CD4-positive, alpha-beta memory T cell (primary cell): ENCODE measurements at regions not wholly inside any gene's neighbourhood (a gene's known extent, or its start where the extent isn't known, plus 50 kb on each side); places are given as distances from the start of the nearest gene placed in this dataset.

Experiments used
- CTCF ChIA-PET: fragments of 350-600 bp; sonication (Branson Sonifier 250); formaldehyde crosslinking; loops from one replicate; lab custom pipeline; 2021; ENCODE audit warnings: inconsistent platforms; ENCODE audit not compliant: partially characterized antibody; lab: Charles Lee
- POLR2A ChIA-PET: fragments of 350-600 bp; sonication (Branson Sonifier 250); formaldehyde crosslinking; loops from one replicate; lab custom pipeline; 2021; ENCODE audit not compliant: partially characterized antibody; lab: Charles Lee
- DNase-seq, 5 donors: peaks; one replicate each; pipeline versions ENCODE4 v3.0.0 to v3.0.0-alpha.2; 2020 to 2022; ENCODE audit warnings: mixed read lengths in 1 of 5
- H3K27ac ChIP-seq: one replicate; pipeline ENCODE4 v1.7.0; 2013; ENCODE audit warnings: low read depth, low read length
- H3K27me3 ChIP-seq: 2 replicates; pipeline ENCODE4 v1.7.0; 2013; ENCODE audit warnings: mild to moderate bottlenecking, low read length, moderate library complexity; ENCODE audit not compliant: insufficient read depth
- H3K36me3 ChIP-seq: 2 replicates; pipeline ENCODE4 v1.7.0; 2013; ENCODE audit warnings: mild to moderate bottlenecking, low read length, moderate library complexity; ENCODE audit not compliant: insufficient read depth
- H3K4me1 ChIP-seq: 2 replicates; pipeline ENCODE4 v1.7.0; 2013; ENCODE audit warnings: mild to moderate bottlenecking, low read length, moderate library complexity; ENCODE audit not compliant: insufficient read depth
- H3K4me3 ChIP-seq, 2 donors: one replicate each; pipeline ENCODE4 v1.7.0; 2013; ENCODE audit warnings: low read length in 2 of 2, mild to moderate bottlenecking in 1 of 2
- H3K9me3 ChIP-seq, 2 donors: one replicate each; pipeline ENCODE4 v1.7.0; 2013; ENCODE audit warnings: low read length in 2 of 2, control low read depth in 1 of 2; ENCODE audit not compliant: control insufficient read depth in 1 of 2
- H3K27ac Mint-ChIP-seq, 7 donors: one replicate each; pipeline ENCODE4 v1.8.0; 2020 to 2021; ENCODE audit warnings: mixed read lengths in 7 of 7, mild to moderate bottlenecking in 6 of 7, inconsistent platforms in 3 of 7, moderate library complexity in 3 of 7
- H3K27me3 Mint-ChIP-seq, 2 donors: one replicate each; pipeline ENCODE4 v1.8.0; 2020 to 2021; ENCODE audit warnings: mixed read lengths in 2 of 2
- H3K36me3 Mint-ChIP-seq, 2 donors: one replicate each; pipeline ENCODE4 v1.8.0; 2020 to 2021; ENCODE audit warnings: mixed read lengths in 2 of 2, inconsistent platforms in 1 of 2, mild to moderate bottlenecking in 1 of 2
- H3K4me1 Mint-ChIP-seq, 4 donors: one replicate each; pipeline ENCODE4 v1.8.0; 2020 to 2021; ENCODE audit warnings: mixed read lengths in 4 of 4, mild to moderate bottlenecking in 1 of 4
- H3K4me3 Mint-ChIP-seq, 8 donors: one replicate each; pipeline ENCODE4 v1.8.0; 2020 to 2021; ENCODE audit warnings: mixed read lengths in 8 of 8, mild to moderate bottlenecking in 7 of 8, moderate library complexity in 6 of 8, inconsistent platforms in 3 of 8
- H3K9me3 Mint-ChIP-seq, 8 donors: one replicate each; pipeline ENCODE4 v1.8.0; 2020 to 2021; ENCODE audit warnings: mixed read lengths in 8 of 8, mild to moderate bottlenecking in 5 of 8, inconsistent platforms in 3 of 8, moderate library complexity in 1 of 8
- intact Hi-C: fragments of 100-400 bp; cut with micrococcal nuclease; formaldehyde crosslinking; loops from one replicate; pipeline ENCODE4 v1.15.1; 2023

DNA sequence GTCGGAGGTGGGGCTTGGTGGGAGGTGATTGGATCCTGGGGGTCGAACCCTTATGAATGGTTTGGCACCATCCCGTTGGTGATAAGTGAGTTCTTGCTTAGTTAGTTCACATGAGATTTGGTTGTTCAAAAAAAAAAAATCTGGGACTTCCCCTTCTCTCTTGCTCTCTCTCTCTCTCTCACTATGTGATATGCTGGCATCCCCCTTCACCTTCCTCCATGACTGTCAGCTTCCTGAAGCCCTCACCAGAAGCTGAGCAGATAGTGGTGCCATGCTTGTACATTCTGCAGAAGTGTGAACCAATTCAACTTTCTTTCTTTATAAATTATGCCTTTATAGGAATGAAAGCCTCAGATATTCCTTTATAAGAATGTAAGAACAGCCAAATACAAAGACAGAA lies 269.7 kb upstream of the APCDD1 start:
- POLR2A ChIA-PET, result no interaction called here

DNA sequence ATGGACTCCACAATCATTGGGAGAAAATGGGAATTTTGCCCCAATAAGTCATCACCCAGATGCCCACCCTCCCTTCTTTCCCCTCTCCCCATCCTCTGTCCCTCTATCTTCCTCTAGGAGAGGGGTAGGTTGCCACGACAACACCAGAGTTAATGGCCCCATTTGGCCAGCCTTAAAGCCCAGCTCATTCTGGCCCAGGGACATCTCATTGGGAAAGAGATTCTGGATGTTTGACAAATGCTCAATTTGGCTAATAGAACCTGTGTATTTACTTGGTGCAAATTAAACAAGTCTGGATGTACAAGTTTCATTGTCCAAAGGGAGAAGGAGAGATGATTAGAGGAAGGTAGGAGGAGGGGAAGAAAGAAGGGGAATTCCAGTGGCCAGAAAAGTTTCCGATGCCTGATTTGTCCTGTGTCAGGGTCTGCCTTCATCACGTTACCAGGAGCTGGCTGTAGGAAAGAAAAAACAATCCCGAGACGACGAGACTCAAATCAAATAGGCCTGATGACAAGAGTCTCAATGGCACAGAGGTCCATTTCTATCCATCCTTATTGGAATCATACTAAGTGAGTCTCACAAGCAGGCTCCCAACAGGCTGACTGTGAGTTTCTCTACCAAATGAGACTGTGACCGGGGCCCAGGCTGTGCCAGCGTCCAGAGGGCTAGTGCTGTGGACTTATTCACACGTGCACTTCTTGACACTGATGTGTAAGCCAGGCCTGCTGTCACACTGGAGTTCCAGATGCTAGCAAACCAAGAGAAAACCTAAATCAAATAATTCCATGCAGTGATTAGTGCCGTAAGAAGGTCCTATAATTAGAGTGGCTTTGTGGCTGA lies 265.2 kb upstream of the APCDD1 start:
- Histone ChIP-seq H3K4me3 (no peak overlapping the region), H3K9me3 (no peaks in the 10 kb centered on the region), H3K36me3 (no peaks in the 10 kb centered on the region), H3K27me3 (no peaks in the 10 kb centered on the region), H3K4me1 (no peaks in the 10 kb centered on the region), H3K27ac (no peak overlapping the region)
- peaks cover 0 to 16% (median 5%) of the 10 kb centered on the region in 8 donors for H3K9me3 Mint-ChIP-seq
- H3K27ac Mint-ChIP-seq, result no peak overlapping the region
- peaks cover 0 to 2% of the 10 kb centered on the region in 2 donors for H3K27me3 Mint-ChIP-seq
- DNase-seq, result peak in 1 of 5 donors; percentile 28
- no peaks in the 10 kb centered on the region for H3K36me3 Mint-ChIP-seq
- H3K4me3 Mint-ChIP-seq, result no peak overlapping the region
- ChIA-PET POLR2A (no interaction called here), CTCF (no interaction called here)
- H3K4me1 Mint-ChIP-seq, result no peaks in the 10 kb centered on the region
- intact Hi-C loops, result no loop called here

More for the DNA sequence above, 269.7 kb upstream of the APCDD1 start:
- Mint-ChIP-seq H3K9me3 (peaks cover 0 to 29% (median 11%) of the 10 kb centered on the region in 8 donors), H3K36me3 (no peaks in the 10 kb centered on the region), H3K27ac (no peak overlapping the region), H3K4me1 (no peaks in the 10 kb centered on the region), H3K27me3 (peaks cover 2 to 3% of the 10 kb centered on the region in 2 donors), H3K4me3 (no peak overlapping the region)
- no peak overlapping the region for H3K4me3 ChIP-seq
- no peak for DNase-seq
- no peaks in the 10 kb centered on the region for H3K36me3 ChIP-seq
- no peaks in the 10 kb centered on the region for H3K9me3 ChIP-seq
- H3K4me1 ChIP-seq, result no peaks in the 10 kb centered on the region
- intact Hi-C loops, result no loop called here
- H3K27ac ChIP-seq, result no peak overlapping the region
- CTCF ChIA-PET, result no interaction called here
- H3K27me3 ChIP-seq, result no peaks in the 10 kb centered on the region

DNA sequence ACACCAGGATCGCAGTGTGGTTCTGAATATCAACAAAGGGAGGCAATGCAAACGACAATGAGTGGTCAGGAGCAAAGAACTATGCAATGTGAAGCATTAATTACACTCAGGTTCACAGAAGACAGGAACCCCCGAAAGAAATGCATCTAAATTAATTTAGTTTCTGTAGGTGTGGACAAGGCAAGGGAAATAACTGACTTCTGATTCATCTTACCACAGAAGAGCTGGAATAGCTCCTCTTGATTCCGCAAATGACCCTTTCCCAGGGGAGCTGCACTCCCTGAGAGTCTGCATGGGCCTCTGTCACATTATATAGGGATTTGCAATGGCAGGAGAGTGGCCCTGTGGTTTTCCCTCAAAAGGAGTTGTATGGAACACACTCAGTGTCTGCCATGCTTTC lies 263.9 kb upstream of the APCDD1 start:
- Mint-ChIP-seq H3K4me1 (no peaks in the 10 kb centered on the region), H3K9me3 (peaks cover 0 to 7% (median 0%) of the 10 kb centered on the region in 8 donors), H3K36me3 (no peaks in the 10 kb centered on the region), H3K4me3 (no peak overlapping the region), H3K27ac (no peak overlapping the region), H3K27me3 (peaks cover 2 to 3% of the 10 kb centered on the region in 2 donors)
- Histone ChIP-seq H3K9me3 (no peaks in the 10 kb centered on the region), H3K4me3 (no peak overlapping the region), H3K36me3 (no peaks in the 10 kb centered on the region), H3K27ac (no peak overlapping the region), H3K27me3 (no peaks in the 10 kb centered on the region), H3K4me1 (no peaks in the 10 kb centered on the region)
- POLR2A ChIA-PET, result no interaction called here
- DNase-seq, result no peak
- CTCF ChIA-PET, result no interaction called here
- intact Hi-C loops, result no loop called here

DNA sequence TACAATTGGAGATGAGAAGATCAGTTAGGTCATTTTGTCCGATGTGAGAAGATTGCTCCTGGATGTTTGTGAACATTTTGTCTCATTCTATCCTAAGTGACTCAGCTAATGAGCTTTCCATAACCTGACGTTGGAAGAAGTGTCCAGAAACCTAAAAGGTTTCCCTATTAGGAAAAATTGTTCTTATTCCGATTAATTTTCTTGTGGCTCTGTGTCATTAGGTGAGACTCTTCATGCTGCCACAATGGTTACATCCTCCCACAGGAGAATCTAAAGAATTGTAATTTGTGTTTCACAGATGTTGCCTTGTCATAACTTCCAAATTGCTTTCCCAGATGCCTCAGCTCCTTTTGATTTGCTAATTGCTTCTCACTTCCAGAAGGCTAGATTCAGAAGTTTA lies 261.0 kb upstream of the APCDD1 start:
- no peak overlapping the region for H3K27ac Mint-ChIP-seq
- CTCF ChIA-PET, result no interaction called here
- no peaks in the 10 kb centered on the region for H3K9me3 Mint-ChIP-seq
- H3K27me3 ChIP-seq, result no peaks in the 10 kb centered on the region
- H3K36me3 ChIP-seq, result no peaks in the 10 kb centered on the region
- no peak overlapping the region for H3K27ac ChIP-seq
- H3K36me3 Mint-ChIP-seq, result no peaks in the 10 kb centered on the region
- DNase-seq, result no peak
- no peak overlapping the region for H3K4me3 ChIP-seq
- H3K4me1 ChIP-seq, result no peaks in the 10 kb centered on the region
- POLR2A ChIA-PET, result no interaction called here
- H3K9me3 ChIP-seq, result no peaks in the 10 kb centered on the region
- intact Hi-C loops, result no loop called here
- H3K27me3 Mint-ChIP-seq, result peaks cover 0 to 3% of the 10 kb centered on the region in 2 donors
- no peak overlapping the region for H3K4me3 Mint-ChIP-seq
- H3K4me1 Mint-ChIP-seq, result no peaks in the 10 kb centered on the region

DNA sequence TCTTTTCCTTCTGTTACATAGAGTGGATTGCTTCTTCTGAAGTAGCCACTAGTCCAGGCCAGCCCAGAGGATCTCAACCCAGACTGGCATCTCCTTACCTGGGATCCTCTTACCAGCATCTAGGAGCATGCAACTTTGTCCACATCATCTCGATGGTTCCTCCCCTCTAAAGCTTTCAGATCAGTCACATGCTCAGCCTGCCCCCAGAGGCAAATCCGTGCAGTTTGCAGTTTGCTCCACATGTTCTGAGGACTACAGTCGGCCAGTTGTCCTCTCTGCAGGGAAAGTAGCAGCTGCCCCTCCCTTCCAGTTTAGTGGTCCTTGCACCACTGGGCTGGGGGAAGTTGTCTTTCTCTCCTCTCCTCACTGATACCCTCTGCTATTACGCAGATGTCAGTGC lies 259.8 kb upstream of the APCDD1 start:
- Mint-ChIP-seq H3K4me3 (no peak overlapping the region), H3K36me3 (no peaks in the 10 kb centered on the region), H3K4me1 (no peaks in the 10 kb centered on the region), H3K27ac (no peak overlapping the region), H3K9me3 (no peaks in the 10 kb centered on the region), H3K27me3 (peaks cover 0 to 3% of the 10 kb centered on the region in 2 donors)
- H3K27me3 ChIP-seq, result no peaks in the 10 kb centered on the region
- DNase-seq, result no peak
- H3K36me3 ChIP-seq, result no peaks in the 10 kb centered on the region
- H3K27ac ChIP-seq, result no peak overlapping the region
- CTCF ChIA-PET, result no interaction called here
- no peaks in the 10 kb centered on the region for H3K9me3 ChIP-seq
- POLR2A ChIA-PET, result no interaction called here
- no peak overlapping the region for H3K4me3 ChIP-seq
- intact Hi-C loops, result no loop called here
- no peaks in the 10 kb centered on the region for H3K4me1 ChIP-seq

DNA sequence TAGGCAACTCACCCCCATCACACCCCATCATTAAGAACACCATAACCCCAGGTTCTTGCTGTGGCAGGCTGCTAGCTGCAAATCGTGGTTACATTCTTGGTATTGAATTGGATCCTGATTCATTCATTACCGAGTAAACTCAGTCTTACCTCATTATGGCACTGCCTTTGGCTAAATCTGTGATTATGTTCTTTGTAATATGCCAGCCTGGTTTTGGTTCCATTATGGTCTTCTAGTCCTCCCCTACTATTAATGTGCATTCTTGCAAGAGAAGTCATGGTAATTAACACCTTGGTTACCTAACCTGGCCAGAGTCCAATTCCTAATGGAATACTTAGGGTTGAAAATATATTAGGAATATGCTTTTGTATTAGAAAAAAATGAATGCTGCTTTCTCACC lies 258.9 kb upstream of the APCDD1 start:
- H3K4me1 Mint-ChIP-seq, result no peaks in the 10 kb centered on the region

DNA sequence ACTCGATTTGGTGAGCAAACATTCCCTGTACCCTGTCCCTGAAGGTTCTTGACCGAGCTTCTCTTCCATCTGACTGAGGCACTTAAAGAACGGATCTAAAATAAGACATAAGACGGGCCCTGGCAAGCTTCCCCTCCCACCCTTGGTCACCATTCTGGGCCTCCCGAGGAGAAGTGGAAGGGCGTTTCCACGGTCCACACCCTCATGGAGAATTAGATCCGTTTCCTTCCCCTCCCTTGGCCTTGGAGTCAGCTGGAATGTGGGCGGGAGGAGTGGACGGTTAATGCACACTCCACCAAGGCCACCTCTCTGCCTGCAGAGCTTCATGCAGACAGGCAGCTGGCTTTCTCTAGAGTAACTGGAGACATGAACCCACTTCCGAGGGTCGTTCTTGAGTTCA lies 257.3 kb upstream of the APCDD1 start:
- intact Hi-C loops, result no loop called here
- no peak overlapping the region for H3K27ac Mint-ChIP-seq
- H3K27me3 ChIP-seq, result no peaks in the 10 kb centered on the region
- ChIA-PET POLR2A (no interaction called here), CTCF (no interaction called here)
- H3K27ac ChIP-seq, result no peak overlapping the region
- H3K4me1 ChIP-seq, result no peaks in the 10 kb centered on the region
- H3K27me3 Mint-ChIP-seq, result peaks cover 0 to 3% of the 10 kb centered on the region in 2 donors
- no peaks in the 10 kb centered on the region for H3K9me3 ChIP-seq
- DNase-seq, result no peak
- H3K36me3 ChIP-seq, result no peaks in the 10 kb centered on the region
- H3K4me1 Mint-ChIP-seq, result no peaks in the 10 kb centered on the region
- no peaks in the 10 kb centered on the region for H3K36me3 Mint-ChIP-seq
- H3K9me3 Mint-ChIP-seq, result no peaks in the 10 kb centered on the region
- H3K4me3 ChIP-seq, result no peak overlapping the region
- H3K4me3 Mint-ChIP-seq, result no peak overlapping the region

More for the DNA sequence above, 258.9 kb upstream of the APCDD1 start:
- no peak overlapping the region for H3K4me3 Mint-ChIP-seq
- ChIA-PET POLR2A (no interaction called here), CTCF (no interaction called here)
- Histone ChIP-seq H3K9me3 (no peaks in the 10 kb centered on the region), H3K27me3 (no peaks in the 10 kb centered on the region), H3K4me3 (no peak overlapping the region), H3K27ac (no peak overlapping the region), H3K36me3 (no peaks in the 10 kb centered on the region), H3K4me1 (no peaks in the 10 kb centered on the region)
- intact Hi-C loops, result no loop called here
- H3K36me3 Mint-ChIP-seq, result no peaks in the 10 kb centered on the region
- no peaks in the 10 kb centered on the region for H3K9me3 Mint-ChIP-seq
- no peak overlapping the region for H3K27ac Mint-ChIP-seq
- no peak for DNase-seq
- H3K27me3 Mint-ChIP-seq, result peaks cover 0 to 3% of the 10 kb centered on the region in 2 donors
